Mucosa of rectum (tissue), 2 donors: ENCODE measurements at regions not wholly inside any gene's neighbourhood (a gene's known extent, or its start where the extent isn't known, plus 50 kb on each side); places are given as distances from the start of the nearest gene placed in this dataset.

Experiments used
- H3K27ac ChIP-seq, 2 donors: one replicate each; pipeline ENCODE4 v1.7.0; 2013; ENCODE audit warnings: inconsistent platforms in 2 of 2, low read depth in 2 of 2, low read length in 2 of 2
- H3K27me3 ChIP-seq, 2 donors: one replicate each; pipeline ENCODE4 v1.7.0; 2013; ENCODE audit warnings: low read length in 2 of 2; ENCODE audit not compliant: control insufficient read depth in 2 of 2, insufficient read depth in 2 of 2
- H3K36me3 ChIP-seq, 2 donors: one replicate each; pipeline ENCODE4 v1.7.0; 2013; ENCODE audit warnings: low read length in 2 of 2; ENCODE audit not compliant: control insufficient read depth in 2 of 2, insufficient read depth in 2 of 2
- H3K4me1 ChIP-seq, 2 donors: one replicate each; pipeline ENCODE4 v1.7.0; 2013; ENCODE audit warnings: low read length in 2 of 2, mild to moderate bottlenecking in 1 of 2; ENCODE audit not compliant: control insufficient read depth in 2 of 2, insufficient read depth in 2 of 2
- H3K4me3 ChIP-seq, 2 donors: one replicate each; pipeline ENCODE4 v1.7.0; 2013; ENCODE audit warnings: low read length in 2 of 2
- H3K9ac ChIP-seq, 2 donors: one replicate each; pipeline ENCODE4 v1.7.0; 2013; ENCODE audit warnings: low read length in 2 of 2, low read depth in 1 of 2, mild to moderate bottlenecking in 1 of 2
- H3K9me3 ChIP-seq, 2 donors: one replicate each; pipeline ENCODE4 v1.7.0; 2013; ENCODE audit warnings: low read length in 2 of 2; ENCODE audit not compliant: control insufficient read depth in 2 of 2
- donor health status: healthy.
- donor health status: Normal muscosa, but diverticular disease.

DNA sequence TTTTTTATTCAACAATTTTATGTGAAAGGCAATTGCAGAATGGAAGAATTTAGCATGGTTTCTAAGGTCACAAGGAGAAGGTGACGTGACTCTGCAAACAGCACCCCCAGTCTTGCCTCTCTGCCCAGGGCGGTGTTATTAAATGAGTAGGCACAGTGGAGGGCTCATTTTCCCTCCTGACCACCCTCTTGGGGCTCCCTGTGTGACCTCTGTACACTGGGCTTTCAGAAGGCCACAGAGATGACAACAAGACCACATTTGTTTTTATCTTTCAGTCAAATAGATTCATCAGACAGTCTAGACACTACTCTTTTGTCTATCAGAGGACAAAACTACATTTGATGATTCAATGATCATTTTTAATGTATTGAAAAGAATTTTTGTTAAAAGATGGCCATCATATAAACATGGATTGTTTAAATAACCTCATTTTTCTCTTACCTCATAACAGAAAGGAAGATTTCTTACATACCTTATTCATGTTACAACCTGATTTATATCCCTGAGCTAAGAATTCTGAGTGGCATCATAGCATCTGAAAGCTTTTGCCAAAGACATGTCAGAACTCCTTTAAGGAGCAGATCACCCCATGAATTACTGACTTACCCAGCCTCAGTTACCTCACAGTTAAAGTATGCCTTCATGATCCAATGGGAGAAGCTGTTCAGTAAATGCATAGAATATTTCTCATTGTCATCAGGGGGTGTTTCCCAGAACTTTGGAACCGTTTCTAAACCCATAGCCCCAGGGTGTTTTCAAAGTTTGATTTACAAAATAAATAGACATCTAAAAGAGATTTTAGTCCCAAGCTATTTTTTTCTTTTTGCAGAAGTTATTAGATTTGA lies 184.0 kb upstream of the RFC3 start:
- Histone ChIP-seq H3K36me3 (no peaks in the 10 kb centered on the region), H3K27me3 (no peaks in the 10 kb centered on the region), H3K4me3 (no peak overlapping the region), H3K9me3 (no peaks in the 10 kb centered on the region), H3K9ac (no peak overlapping the region), H3K4me1 (no peaks in the 10 kb centered on the region), H3K27ac (no peak overlapping the region)

DNA sequence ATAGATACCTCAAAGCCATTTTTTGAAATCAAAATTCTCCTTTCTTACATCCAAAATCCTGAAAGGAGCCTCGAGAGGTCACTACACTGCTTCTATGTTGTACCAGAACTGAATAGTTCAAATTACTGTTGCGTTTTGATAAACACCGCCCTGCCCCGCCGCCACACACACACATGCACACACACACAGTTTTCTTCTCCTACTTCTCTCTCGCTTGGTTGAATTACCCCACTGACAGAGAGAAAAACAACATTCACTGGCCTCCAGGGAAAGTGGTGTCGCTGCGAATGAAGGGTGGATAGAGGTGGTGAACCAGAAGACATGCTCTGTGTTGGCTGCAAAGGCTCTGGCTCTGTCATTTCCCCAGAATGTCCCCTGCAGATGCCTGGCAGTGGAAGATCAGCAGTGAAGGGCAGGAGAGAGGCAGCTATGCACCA lies 183.4 kb upstream of the RFC3 start:
- Histone ChIP-seq H3K27me3 (no peaks in the 10 kb centered on the region), H3K36me3 (no peaks in the 10 kb centered on the region), H3K4me1 (no peaks in the 10 kb centered on the region), H3K9ac (no peak overlapping the region), H3K27ac (no peak overlapping the region), H3K4me3 (no peak overlapping the region), H3K9me3 (no peaks in the 10 kb centered on the region)

- H3K4me1 ChIP-seq = no peaks in the 10 kb centered on the region
- no peaks in the 10 kb centered on the region for H3K27me3 ChIP-seq
- H3K27ac ChIP-seq = no peak overlapping the region
- H3K9ac ChIP-seq = no peak overlapping the region
- H3K4me3 ChIP-seq = no peak overlapping the region
- no peaks in the 10 kb centered on the region for H3K36me3 ChIP-seq
- no peaks in the 10 kb centered on the region for H3K9me3 ChIP-seq
Measured at GRCh38 chr13:33636243-33636642, 181.7 kb upstream of the RFC3 start.

DNA sequence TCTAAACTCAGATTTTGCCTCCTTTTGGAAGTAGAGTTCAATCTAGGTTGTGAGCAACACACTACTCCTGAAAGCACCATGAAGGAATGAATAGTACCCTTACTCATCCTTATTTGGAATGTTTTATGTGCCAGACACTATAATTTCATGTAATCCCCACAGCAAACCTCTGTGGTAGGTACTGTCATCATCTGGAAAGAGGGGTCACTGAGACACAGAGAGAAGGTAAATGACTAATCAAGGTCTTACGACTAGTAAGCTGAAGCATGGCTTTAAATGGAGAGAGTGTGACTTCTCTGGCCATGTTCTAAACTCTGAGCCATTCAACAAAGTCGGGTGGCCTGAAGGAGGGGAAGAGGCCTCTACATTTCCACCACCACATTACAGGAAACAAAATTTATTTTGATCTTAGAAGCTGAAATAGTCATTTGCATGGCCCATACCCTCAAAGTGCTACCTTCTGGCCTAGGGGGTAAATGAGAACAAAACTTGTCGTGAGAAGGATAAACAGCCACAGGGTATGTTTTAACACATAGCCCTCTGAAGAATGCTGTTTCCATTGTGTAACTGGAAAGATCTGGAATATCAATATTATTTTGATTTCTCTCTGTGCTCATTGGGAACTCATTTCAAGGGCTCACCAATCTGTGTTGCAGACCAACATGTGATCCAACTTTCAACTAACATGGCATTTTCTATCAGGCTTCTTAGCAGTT lies 180.8 kb upstream of the RFC3 start:
- no peaks in the 10 kb centered on the region for H3K4me1 ChIP-seq
- no peak overlapping the region for H3K9ac ChIP-seq
- H3K36me3 ChIP-seq = no peaks in the 10 kb centered on the region
- no peak overlapping the region for H3K27ac ChIP-seq
- H3K9me3 ChIP-seq = no peaks in the 10 kb centered on the region
- no peaks in the 10 kb centered on the region for H3K27me3 ChIP-seq
- H3K4me3 ChIP-seq = no peak overlapping the region

GRCh38 chr13:33637978-33638743 lies 179.8 kb upstream of the RFC3 start:
- H3K27ac ChIP-seq = no peak overlapping the region
- no peak overlapping the region for H3K9ac ChIP-seq
- H3K4me3 ChIP-seq = no peak overlapping the region
- no peaks in the 10 kb centered on the region for H3K27me3 ChIP-seq
- no peaks in the 10 kb centered on the region for H3K9me3 ChIP-seq
- no peaks in the 10 kb centered on the region for H3K4me1 ChIP-seq
- H3K36me3 ChIP-seq = no peaks in the 10 kb centered on the region

GRCh38 chr13:33639158-33639557 lies 178.8 kb upstream of the RFC3 start:
- no peaks in the 10 kb centered on the region for H3K27me3 ChIP-seq
- no peak overlapping the region for H3K9ac ChIP-seq
- H3K36me3 ChIP-seq = no peaks in the 10 kb centered on the region
- H3K27ac ChIP-seq = no peak overlapping the region
- H3K9me3 ChIP-seq = no peaks in the 10 kb centered on the region
- no peak overlapping the region for H3K4me3 ChIP-seq
- H3K4me1 ChIP-seq = no peaks in the 10 kb centered on the region

DNA sequence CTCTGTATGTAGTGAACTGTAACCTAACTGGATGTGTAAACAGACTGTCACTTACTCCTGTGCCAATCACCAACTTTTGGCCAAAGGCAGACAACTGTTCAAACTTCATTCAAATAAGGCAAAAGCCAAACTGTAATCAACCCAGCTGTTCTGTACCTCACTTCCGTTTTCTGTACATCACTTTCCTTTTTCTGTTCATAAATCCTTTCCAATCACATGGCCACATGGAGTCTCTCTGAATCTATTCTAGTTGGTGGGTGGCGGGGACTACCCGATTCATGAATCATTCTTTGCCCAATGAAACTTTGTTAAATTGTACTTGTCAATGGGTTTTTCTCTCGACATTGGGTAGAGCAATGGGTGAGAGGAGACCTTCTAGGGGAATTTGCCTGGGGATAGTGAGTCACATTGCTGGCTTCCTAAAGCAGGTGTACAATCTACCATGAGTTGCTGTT lies 178.3 kb upstream of the RFC3 start:
- no peak overlapping the region for H3K27ac ChIP-seq
- H3K27me3 ChIP-seq = no peaks in the 10 kb centered on the region
- H3K9me3 ChIP-seq = no peaks in the 10 kb centered on the region
- H3K4me1 ChIP-seq = no peaks in the 10 kb centered on the region
- no peaks in the 10 kb centered on the region for H3K36me3 ChIP-seq
- H3K9ac ChIP-seq = no peak overlapping the region
- H3K4me3 ChIP-seq = no peak overlapping the region

- no peaks in the 10 kb centered on the region for H3K4me1 ChIP-seq
- no peak overlapping the region for H3K9ac ChIP-seq
- H3K27me3 ChIP-seq = no peaks in the 10 kb centered on the region
- no peaks in the 10 kb centered on the region for H3K36me3 ChIP-seq
- H3K9me3 ChIP-seq = no peaks in the 10 kb centered on the region
- H3K4me3 ChIP-seq = no peak overlapping the region
- no peak overlapping the region for H3K27ac ChIP-seq
Measured at GRCh38 chr13:33640832-33641231, 177.1 kb upstream of the RFC3 start.

GRCh38 chr13:33642374-33643065 lies 175.4 kb upstream of the RFC3 start:
- Histone ChIP-seq H3K4me3 (no peak overlapping the region), H3K36me3 (no peaks in the 10 kb centered on the region), H3K4me1 (no peaks in the 10 kb centered on the region), H3K9ac (no peak overlapping the region), H3K9me3 (no peaks in the 10 kb centered on the region), H3K27me3 (no peaks in the 10 kb centered on the region), H3K27ac (peak overlapping the region; percentile 12 to 35)
